Stimulated activated naive CD8-positive, alpha-beta T cell treated with anti-CD3 and anti-CD28 coated beads, Interleukin-15, amount 100 ng/mL, for 72 hours (primary cell): ENCODE measurements at regions not wholly inside any gene's neighbourhood (a gene's known extent, or its start where the extent isn't known, plus 50 kb on each side); places are given as distances from the start of the nearest gene placed in this dataset.

Experiments
- ATAC-seq: fragments of 150-1000 bp; cut with Tn5 transposase; 2 replicates; pipeline ENCODE4 v1.10.0; 2021; ENCODE audit warnings: mild to moderate bottlenecking, moderate library complexity
- DNase-seq, 2 donors: peaks; one replicate each; pipeline ENCODE4 v3.0.0; 2021 to 2022
- H3K27ac Mint-ChIP-seq, 2 donors: one replicate each; pipeline ENCODE4 v1.8.0; 2022; ENCODE audit warnings: mild to moderate bottlenecking in 2 of 2, mixed read lengths in 2 of 2, moderate library complexity in 2 of 2
- H3K27me3 Mint-ChIP-seq: one replicate; pipeline ENCODE4 v1.8.0; 2022; ENCODE audit warnings: mixed read lengths
- H3K4me1 Mint-ChIP-seq: one replicate; pipeline ENCODE4 v1.8.0; 2022; ENCODE audit warnings: mild to moderate bottlenecking, mixed read lengths
- H3K4me3 Mint-ChIP-seq, 2 donors: one replicate each; pipeline ENCODE4 v1.8.0; 2022; ENCODE audit warnings: mild to moderate bottlenecking in 2 of 2, mixed read lengths in 2 of 2, moderate library complexity in 1 of 2
- H3K9me3 Mint-ChIP-seq, 2 donors: one replicate each; pipeline ENCODE4 v1.8.0; 2022; ENCODE audit warnings: mixed read lengths in 2 of 2

DNA sequence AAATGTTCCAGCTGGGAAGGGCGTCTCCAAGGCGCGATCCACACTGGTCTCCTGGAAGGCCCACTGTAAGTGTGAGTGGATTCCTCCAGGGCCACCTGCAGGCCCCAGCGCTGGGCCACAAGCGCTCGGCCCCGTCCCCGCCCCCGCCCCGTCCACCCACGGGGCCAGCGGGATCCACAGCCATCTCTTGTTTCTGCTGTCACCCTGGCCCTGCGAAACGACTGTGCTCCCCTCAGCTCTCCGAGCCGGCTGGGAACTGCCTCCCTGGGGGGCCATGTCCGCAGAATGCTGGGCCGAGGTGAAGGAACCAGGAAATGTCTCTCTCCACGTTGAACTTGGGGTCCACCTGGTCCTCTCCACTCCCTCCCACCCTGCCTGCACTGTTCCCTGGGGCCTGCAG is 1955.2 kb downstream of the TP53TG3F start:
- H3K4me3 Mint-ChIP-seq: no peak overlapping the region
- ATAC-seq (no peak), DNase-seq (no peak)
- no peaks in the 10 kb centered on the region for H3K27me3 Mint-ChIP-seq
- peaks cover 4 to 40% of the 10 kb centered on the region in 2 donors for H3K9me3 Mint-ChIP-seq
- H3K27ac Mint-ChIP-seq: no peak overlapping the region
- H3K4me1 Mint-ChIP-seq: no peaks in the 10 kb centered on the region

DNA sequence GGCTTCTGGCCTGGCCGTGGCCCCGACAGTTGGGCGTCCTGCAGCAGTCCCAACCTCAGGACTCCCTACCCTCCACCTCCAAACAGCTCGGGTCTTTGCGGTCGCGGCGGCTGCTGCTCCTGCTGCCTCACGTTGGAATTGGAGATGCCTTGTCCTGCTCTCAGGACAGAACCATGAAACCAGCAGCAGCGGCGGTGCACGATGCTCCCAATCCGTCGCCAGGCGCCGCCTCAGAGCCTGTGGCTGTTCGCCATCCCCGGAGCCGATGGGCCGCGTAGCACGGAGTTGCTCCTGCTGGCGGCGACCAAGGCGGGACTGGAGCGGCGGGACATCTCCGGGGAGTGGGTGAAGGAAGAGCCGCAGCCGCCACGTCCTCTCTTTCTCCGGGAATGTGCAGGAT is 1965.9 kb downstream of the TP53TG3F start:
- peaks cover 11 to 27% of the 10 kb centered on the region in 2 donors for H3K9me3 Mint-ChIP-seq
- DNase-seq (no peak), ATAC-seq (no peak)
- no peak overlapping the region for H3K27ac Mint-ChIP-seq
- H3K27me3 Mint-ChIP-seq: no peaks in the 10 kb centered on the region
- no peaks in the 10 kb centered on the region for H3K4me1 Mint-ChIP-seq
- no peak overlapping the region for H3K4me3 Mint-ChIP-seq

DNA sequence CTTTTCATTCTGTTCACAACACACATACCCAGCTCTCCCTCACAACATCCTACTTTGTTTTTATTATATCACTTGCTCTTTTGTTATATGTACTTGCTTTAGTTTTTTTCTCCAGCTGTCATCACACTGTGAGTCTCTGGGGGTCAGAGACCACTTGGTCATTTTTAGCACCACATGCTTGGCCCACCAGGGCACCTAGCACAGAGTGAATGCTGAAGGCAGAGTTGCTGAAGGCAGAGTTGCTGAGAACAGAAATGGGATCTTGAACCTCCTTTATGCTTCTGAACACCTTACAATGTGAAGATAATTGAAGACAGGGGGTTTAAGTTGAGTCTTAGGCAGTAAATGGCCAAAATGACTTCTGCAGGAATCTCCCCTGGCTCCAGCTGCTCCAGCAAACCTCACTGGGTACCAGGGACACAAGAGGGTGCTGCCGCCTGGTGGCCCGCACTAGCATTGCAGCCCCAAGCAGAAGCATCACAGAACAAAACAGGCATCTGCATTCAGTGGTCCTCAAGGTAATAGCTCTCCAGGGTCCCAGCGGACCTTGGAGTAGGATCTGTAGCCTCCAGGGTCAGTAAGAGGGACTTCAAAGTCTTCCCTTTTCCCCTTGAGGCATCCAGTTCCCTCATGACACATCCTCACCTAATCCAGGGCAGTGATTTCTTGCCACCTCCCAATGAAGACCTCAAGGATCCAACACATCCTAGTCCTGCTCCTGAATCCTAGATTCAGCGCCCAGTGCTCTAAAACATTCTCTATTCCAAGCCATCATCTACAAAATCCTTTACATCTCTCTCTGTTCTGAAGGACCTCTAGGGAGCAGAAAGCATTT is 1972.6 kb downstream of the TP53TG3F start:
- ATAC-seq (no peak), DNase-seq (no peak)
- Mint-ChIP-seq H3K27me3 (no peaks in the 10 kb centered on the region), H3K4me1 (no peaks in the 10 kb centered on the region), H3K4me3 (no peak overlapping the region), H3K9me3 (peaks cover 5 to 33% of the 10 kb centered on the region in 2 donors), H3K27ac (no peak overlapping the region)

DNA sequence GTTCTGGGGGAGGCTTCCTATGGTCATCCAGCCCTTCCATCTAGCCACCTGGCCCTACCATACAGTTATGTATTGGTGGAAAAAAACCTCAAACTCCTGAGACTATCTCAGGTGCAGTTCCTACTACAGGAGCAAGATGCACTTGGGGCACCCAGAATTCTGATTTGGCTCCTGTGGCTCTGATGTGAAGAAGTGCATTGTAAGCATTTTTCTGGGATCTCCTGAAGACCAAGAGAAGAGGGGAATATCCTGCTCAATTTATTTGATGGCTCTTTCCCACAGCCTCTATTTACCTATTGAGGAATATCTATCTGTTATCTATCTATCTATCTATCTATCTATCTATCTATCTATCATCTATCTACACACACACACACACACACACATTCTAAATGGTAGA is 1981.5 kb downstream of the TP53TG3F start:
- Mint-ChIP-seq H3K9me3 (peaks cover 5 to 34% of the 10 kb centered on the region in 2 donors), H3K4me1 (no peaks in the 10 kb centered on the region), H3K27me3 (no peaks in the 10 kb centered on the region), H3K27ac (no peak overlapping the region), H3K4me3 (no peak overlapping the region)
- DNase-seq: no peak
- ATAC-seq: no peak

DNA sequence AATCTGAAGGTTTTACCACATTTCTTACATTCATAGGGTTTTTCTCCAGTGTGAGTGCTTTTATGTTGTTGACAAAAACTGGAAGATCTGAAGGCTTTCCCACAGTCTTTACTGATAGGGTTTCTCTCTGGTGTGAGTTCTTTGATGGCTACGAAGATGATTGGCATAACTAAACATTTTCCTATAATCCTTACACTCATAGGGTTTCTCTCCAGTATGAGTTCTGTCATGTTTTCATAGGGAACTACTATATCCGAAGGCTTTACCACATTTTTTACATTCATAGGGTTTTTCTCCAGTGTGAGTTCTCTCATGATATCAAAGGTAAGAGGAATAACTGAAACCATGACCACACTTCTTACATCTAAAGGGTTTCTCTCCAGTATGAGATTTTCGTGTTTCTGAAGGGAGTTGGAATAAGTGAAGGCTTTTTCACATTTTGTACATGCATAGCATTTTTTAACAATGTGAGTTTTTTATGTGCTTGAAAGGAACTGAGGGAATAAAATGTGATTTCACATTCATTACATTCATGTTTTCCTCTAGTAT is 1987.7 kb downstream of the TP53TG3F start:
- Mint-ChIP-seq H3K27ac (no peak overlapping the region), H3K9me3 (peaks cover 26 to 59% of the 10 kb centered on the region in 2 donors), H3K27me3 (no peaks in the 10 kb centered on the region), H3K4me1 (no peaks in the 10 kb centered on the region), H3K4me3 (no peak overlapping the region)
- no peak for DNase-seq
- ATAC-seq: no peak

DNA sequence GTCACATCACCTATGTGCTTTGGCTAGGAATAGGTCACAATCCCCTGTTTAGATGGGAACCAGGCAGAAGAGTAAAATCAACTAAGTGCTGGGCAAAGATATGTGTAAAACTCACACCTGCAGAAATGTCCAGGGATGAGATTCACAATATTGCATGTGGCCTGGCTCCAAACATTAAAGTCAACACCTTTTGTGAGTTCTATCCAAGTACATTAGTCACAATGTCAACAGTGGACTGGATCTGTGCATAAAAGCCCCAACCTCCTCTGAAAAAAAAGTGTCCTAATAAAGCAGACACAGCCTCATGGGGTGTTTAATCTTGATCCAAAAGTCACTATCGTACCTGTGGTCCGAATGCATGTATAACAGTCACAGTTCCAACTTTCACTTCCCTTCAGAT is 1990.3 kb downstream of the TP53TG3F start:
- DNase-seq (no peak), ATAC-seq (no peak)
- H3K9me3 Mint-ChIP-seq: peaks cover 26 to 67% of the 10 kb centered on the region in 2 donors
- H3K27ac Mint-ChIP-seq: no peak overlapping the region
- no peaks in the 10 kb centered on the region for H3K4me1 Mint-ChIP-seq
- no peaks in the 10 kb centered on the region for H3K27me3 Mint-ChIP-seq
- H3K4me3 Mint-ChIP-seq: no peak overlapping the region

DNA sequence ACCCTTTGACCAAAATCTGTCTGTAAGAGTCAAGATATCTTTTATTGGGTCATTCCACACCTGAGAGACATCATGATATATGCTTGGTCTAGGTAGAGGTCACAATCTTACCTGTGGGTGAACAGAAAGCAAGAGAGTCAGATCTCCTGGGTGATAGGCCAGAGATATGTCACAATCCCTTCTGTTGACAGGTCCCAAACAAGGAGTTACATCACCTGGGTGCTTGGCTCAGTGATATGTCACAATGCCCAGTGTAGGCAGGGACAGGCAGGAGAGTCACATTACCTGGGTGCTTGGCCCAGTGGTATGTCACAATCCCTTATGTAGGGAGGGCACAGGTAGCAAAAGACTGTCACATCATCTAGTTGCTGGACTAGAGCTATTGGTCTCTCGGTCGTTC is 1991.2 kb downstream of the TP53TG3F start:
- Mint-ChIP-seq H3K27me3 (no peaks in the 10 kb centered on the region), H3K4me3 (no peak overlapping the region), H3K27ac (no peak overlapping the region), H3K9me3 (peaks cover 30 to 67% of the 10 kb centered on the region in 2 donors), H3K4me1 (no peaks in the 10 kb centered on the region)
- no peak for DNase-seq
- ATAC-seq: no peak

DNA sequence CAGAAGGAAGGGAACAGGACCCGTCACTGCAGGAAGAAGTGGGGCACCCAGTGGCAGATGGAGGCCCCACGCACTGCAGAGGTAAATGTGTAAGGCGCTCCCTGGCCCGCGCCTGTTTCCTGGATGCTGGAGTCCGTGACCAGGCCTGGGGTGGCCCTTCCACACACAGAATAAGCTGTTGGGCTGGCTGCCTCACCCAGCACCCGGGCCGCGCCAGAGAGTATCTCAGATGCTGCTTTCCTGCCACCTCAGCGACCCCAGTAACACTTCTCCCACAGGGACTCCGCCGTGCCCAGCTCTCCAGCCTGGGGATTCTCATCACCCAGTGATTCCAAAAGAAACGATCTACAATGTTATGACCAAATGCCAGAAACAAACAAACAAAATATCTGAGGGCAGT is 1993.1 kb downstream of the TP53TG3F start:
- no peak overlapping the region for H3K27ac Mint-ChIP-seq
- H3K4me3 Mint-ChIP-seq: no peak overlapping the region
- H3K27me3 Mint-ChIP-seq: no peaks in the 10 kb centered on the region
- ATAC-seq (no peak), DNase-seq (no peak)
- no peaks in the 10 kb centered on the region for H3K4me1 Mint-ChIP-seq
- peaks cover 23 to 77% of the 10 kb centered on the region in 2 donors for H3K9me3 Mint-ChIP-seq

DNA sequence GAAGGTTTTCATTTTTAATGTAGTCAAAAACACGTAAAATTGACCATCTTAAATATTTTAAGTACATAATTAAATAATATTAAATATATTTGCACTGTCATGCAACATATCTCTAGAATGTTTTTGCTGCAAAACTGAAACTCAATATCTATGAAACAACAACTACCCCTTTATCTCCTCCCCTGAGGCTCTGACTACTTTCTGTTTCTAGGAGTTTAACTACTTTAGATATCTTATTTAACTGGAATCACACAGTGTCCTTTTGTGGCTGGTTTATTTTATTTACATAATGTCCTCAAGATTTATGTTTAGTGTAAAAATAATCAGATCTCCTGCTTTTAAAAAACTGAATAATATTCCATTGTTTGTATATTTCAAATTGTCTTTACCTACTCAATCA is 2003.9 kb downstream of the TP53TG3F start:
- Mint-ChIP-seq H3K9me3 (peaks cover 17 to 55% of the 10 kb centered on the region in 2 donors), H3K27me3 (no peaks in the 10 kb centered on the region), H3K27ac (no peak overlapping the region), H3K4me3 (no peak overlapping the region), H3K4me1 (no peaks in the 10 kb centered on the region)
- ATAC-seq: no peak
- DNase-seq: no peak

DNA sequence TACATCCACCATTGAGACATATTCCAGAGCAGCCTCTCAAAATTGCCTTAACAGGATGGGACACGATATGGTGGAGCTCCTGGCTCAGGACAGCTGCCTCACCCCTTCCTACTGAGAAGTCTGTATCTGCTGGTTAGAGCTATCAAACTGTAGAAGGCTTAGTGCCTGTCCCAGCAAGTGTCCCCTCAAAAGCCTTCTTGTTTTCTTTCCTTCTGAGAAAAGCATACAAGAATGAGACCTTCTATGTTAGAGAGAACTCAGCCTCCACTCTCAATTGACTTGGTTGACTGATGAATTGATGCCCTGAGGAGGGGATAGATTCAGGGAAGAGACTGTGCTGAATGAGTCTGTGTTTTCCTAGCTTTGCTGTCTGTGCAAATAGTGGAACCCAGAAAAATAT is 2020.9 kb downstream of the TP53TG3F start:
- DNase-seq: no peak
- Mint-ChIP-seq H3K27me3 (no peaks in the 10 kb centered on the region), H3K4me3 (no peak overlapping the region), H3K27ac (no peak overlapping the region), H3K9me3 (peaks cover 0 to 20% of the 10 kb centered on the region in 2 donors), H3K4me1 (no peaks in the 10 kb centered on the region)
- no peak for ATAC-seq

DNA sequence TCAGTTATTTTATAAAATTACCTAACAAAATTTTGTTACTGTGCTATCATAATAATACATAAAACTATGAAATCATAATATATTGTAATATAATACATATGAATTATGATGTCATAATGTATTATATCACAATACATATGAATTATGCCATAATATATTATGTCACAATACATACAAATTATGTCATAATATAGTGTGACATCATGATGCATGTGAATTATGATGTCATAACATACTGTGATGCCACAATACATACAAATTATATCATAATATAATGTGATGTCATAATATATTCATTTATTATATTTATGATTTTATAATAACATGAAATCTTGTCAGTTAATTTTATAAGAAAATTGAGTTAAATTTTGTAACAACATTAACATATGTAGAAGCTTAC is 2021.6 kb downstream of the TP53TG3F start:
- Mint-ChIP-seq H3K4me3 (no peak overlapping the region), H3K27me3 (no peaks in the 10 kb centered on the region), H3K4me1 (no peaks in the 10 kb centered on the region), H3K9me3 (peaks cover 0 to 22% of the 10 kb centered on the region in 2 donors), H3K27ac (no peak overlapping the region)
- ATAC-seq (no peak), DNase-seq (no peak)

DNA sequence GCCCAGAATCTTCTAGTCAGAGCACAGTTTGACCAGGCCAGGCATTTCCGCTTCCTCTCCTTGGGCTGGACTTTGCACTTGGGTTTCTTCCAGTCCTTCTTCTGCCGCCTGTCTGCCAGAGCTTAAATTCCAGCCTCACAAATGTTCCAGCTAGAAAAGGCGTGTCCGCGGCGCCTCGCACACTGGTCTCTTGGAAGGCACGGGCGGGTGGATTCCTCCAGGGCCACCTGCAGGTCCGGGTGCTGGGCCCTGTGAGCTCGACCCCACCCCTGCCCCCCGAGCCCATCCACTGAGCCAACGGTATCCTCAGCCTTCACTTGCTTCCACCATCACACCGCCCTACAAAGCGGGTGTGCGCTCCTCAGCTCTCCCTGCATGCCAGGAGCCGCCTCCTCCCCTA is 2026.5 kb downstream of the TP53TG3F start:
- H3K9me3 Mint-ChIP-seq: peaks cover 7 to 31% of the 10 kb centered on the region in 2 donors

DNA sequence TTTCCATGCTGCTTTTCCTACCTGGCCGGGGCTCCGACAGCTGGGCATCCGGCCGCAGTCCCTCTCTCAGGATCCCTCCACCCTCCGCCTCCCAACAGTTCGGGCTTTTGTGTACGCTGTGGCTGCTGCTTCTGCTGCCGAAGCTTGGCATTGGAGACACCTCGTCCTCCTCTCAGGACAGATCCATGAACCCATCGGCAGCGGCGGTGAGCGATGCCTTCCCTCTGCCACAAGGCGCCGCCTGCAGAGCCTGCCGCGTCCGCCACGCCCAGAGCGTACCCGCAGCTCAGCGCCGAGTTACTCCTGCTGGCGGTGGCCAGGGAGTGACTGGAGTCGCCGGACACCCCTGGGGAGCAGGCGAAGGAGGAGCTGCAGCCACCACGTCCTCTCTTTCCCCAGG is 2032.8 kb downstream of the TP53TG3F start:
- DNase-seq (no peak), ATAC-seq (no peak)
- H3K4me1 Mint-ChIP-seq: no peaks in the 10 kb centered on the region
- H3K4me3 Mint-ChIP-seq: no peak overlapping the region
- H3K27me3 Mint-ChIP-seq: no peaks in the 10 kb centered on the region
- H3K27ac Mint-ChIP-seq: no peak overlapping the region
- H3K9me3 Mint-ChIP-seq: peaks cover 14 to 38% of the 10 kb centered on the region in 2 donors

More for the DNA sequence above, 2026.5 kb downstream of the TP53TG3F start:
- H3K27ac Mint-ChIP-seq: no peak overlapping the region
- no peak for DNase-seq
- no peaks in the 10 kb centered on the region for H3K4me1 Mint-ChIP-seq
- no peak overlapping the region for H3K4me3 Mint-ChIP-seq
- H3K27me3 Mint-ChIP-seq: no peaks in the 10 kb centered on the region
- ATAC-seq: no peak

DNA sequence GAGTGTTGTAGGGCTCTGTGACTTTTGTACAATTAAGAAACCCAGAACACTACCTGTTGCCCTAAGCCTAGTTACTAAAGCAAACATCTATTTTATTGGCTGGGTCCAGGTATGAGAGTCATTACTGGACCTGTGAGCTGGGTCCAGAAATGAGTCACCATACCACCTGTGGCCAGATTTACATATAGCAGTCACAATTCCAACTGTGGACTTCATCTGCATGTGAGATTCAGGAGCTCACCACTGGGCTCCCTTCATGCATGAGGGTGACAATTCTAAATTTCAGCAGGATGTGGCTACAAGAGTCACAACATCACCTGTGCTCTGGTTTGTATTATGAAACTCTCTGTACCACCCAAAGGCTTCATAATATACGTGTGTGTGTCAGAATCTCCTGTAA is 2038.0 kb downstream of the TP53TG3F start:
- no peak overlapping the region for H3K27ac Mint-ChIP-seq
- no peaks in the 10 kb centered on the region for H3K4me1 Mint-ChIP-seq
- DNase-seq: no peak
- H3K9me3 Mint-ChIP-seq: peaks cover 8 to 35% of the 10 kb centered on the region in 2 donors
- H3K4me3 Mint-ChIP-seq: no peak overlapping the region
- ATAC-seq: no peak
- no peaks in the 10 kb centered on the region for H3K27me3 Mint-ChIP-seq

DNA sequence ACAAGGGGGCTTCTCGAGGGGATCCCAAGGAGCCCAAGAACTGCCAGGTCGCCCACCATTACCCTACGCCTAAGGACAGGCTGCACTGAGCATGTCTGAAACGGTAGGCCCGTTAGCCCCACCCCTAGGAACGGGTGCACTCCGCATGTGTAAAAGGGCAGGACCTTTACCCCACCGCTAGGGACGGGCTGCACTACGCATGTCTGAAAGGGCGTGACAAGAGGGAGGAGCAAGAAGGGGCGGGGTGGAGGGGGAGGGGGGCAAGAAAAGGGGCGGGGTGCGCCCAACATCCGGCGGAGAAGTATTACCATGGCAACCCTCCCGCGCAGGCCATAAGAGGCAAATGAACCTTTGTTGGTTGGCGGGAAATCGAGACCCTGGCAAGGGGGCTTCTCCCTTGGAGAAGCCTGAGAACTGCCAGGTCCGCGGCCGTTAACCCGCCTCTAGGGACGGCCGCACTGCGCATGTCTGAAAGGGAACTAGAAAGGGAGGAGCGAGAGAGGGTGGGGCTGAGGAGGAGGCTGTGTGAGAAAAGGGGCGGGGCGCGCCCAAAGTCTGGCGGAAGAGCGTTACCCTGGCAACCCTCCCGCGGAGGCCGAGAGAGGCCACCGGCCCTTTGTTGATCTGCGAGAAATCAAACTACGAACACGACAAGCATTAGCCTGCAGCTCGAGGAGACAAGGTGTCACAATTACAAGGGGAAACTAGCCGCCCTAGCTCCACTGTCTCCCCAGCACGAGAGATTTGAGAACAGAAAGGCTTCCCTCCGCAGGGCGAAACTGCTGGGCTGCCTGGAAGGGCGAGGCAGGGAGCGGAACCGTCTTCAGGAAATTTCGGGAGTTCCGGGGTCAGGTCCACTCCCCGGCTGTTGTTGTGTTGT is 2046.8 kb downstream of the TP53TG3F start:
- DNase-seq: no peak
- peaks cover 7 to 46% of the 10 kb centered on the region in 2 donors for H3K9me3 Mint-ChIP-seq
- no peak overlapping the region for H3K27ac Mint-ChIP-seq
- no peaks in the 10 kb centered on the region for H3K4me1 Mint-ChIP-seq
- no peaks in the 10 kb centered on the region for H3K27me3 Mint-ChIP-seq
- no peak for ATAC-seq
- H3K4me3 Mint-ChIP-seq: no peak overlapping the region

DNA sequence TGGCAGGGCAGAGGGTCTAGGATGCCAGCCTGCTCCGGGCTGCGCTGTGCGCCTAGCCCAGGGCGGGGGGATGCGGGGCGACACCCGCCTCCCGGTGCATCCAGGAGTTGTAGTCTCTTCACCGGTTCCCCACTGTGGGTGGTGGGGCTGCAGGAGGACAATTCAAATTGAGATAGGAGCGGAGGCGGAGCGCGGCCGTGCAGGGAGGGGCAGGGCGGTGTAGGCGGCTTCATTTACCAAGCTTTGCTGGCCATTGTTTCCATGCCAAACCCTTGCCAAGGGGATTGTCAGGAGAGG is 2047.4 kb downstream of the TP53TG3F start:
- Mint-ChIP-seq H3K4me1 (no peaks in the 10 kb centered on the region), H3K4me3 (no peak overlapping the region), H3K27me3 (no peaks in the 10 kb centered on the region), H3K9me3 (peaks cover 7 to 46% of the 10 kb centered on the region in 2 donors), H3K27ac (no peak overlapping the region)
- DNase-seq (no peak), ATAC-seq (no peak)
